GM12878 (cell line): ENCODE measurements at regions not wholly inside any gene's neighbourhood (a gene's known extent, or its start where the extent isn't known, plus 50 kb on each side); places are given as distances from the start of the nearest gene placed in this dataset.

Source experiments
- ATAC-seq: fragments of 200-7000 bp; cut with Tn5 transposase; 3 replicates; pipeline ENCODE4 v1.9.1; 2020; ENCODE audit warnings: mild to moderate bottlenecking, moderate library complexity
- BruUV-seq: library from RNA; stranded (reverse); fragments of 400-500 nt; replicated peaks from 2 replicates; lab custom pipeline; 2021; lab: Mats Ljungman, UMichigan
- CTCF ChIA-PET: fragments of 300-600 bp; sonication (Branson Sonifier 250); formaldehyde crosslinking; extraction: SDS; loops from one replicate; lab custom pipeline; 2021; ENCODE audit warnings: inconsistent platforms; lab: Yijun Ruan, JAX
- POLR2A ChIA-PET: fragments of 350-600 bp; formaldehyde crosslinking; extraction: SDS; loops from one replicate; lab custom pipeline; 2021; ENCODE audit warnings: inconsistent platforms; lab: Charles Lee
- RAD21 ChIA-PET: fragments of 300-600 bp; sonication (Branson Sonifier 250); formaldehyde crosslinking; loops from one replicate; lab custom pipeline; 2023; ENCODE audit warnings: antibody characterized with exemption; ENCODE audit not compliant: unreplicated experiment; lab: Charles Lee
- SMC1A ChIA-PET: fragments of 300-600 bp; sonication (Branson Sonifier 250); formaldehyde crosslinking; loops from one replicate; lab custom pipeline; 2023; ENCODE audit not compliant: unreplicated experiment, uncharacterized antibody; lab: Charles Lee
- DNase-seq: peaks from one replicate; pipeline ENCODE4 v3.0.0-alpha.2; 2011; ENCODE audit warnings: low read depth, low spot score
- FAIRE-seq: peaks from 3 replicates; lab custom pipeline; 2011; peaks lifted over from hg19 to GRCh38; lab: Jason Lieb, UNC
- H2AFZ ChIP-seq: 2 replicates; pipeline ENCODE4 v1.6.0; 2011; ENCODE audit warnings: low read depth, low read length, control low read depth; ENCODE audit not compliant: control insufficient read depth
- H3K27ac ChIP-seq: 2 replicates; pipeline ENCODE4 v1.5.1; 2011; ENCODE audit warnings: control low read depth; ENCODE audit not compliant: control insufficient read depth, insufficient read depth
- H3K27me3 ChIP-seq, 2 experiments: replicated peaks in 1 of 2; 2 replicates each; pipeline versions ENCODE4 v1.6.0 to v1.6.1; 2011; ENCODE audit warnings: low read length in 1 of 2; ENCODE audit not compliant: control insufficient read depth in 2 of 2, insufficient read depth in 2 of 2
- H3K36me3 ChIP-seq, 2 experiments: 2 replicates each; pipeline ENCODE4 v1.5.1; 2011; ENCODE audit warnings: low read length in 1 of 2; ENCODE audit not compliant: control insufficient read depth in 2 of 2, insufficient read depth in 2 of 2
- H3K4me1 ChIP-seq: 2 replicates; pipeline ENCODE4 v1.6.1; 2011; ENCODE audit warnings: mild to moderate bottlenecking, low read length, moderate library complexity, mixed read lengths; ENCODE audit not compliant: control insufficient read depth, insufficient read depth
- H3K4me2 ChIP-seq: 2 replicates; pipeline ENCODE4 v1.6.0; 2011; ENCODE audit warnings: control low read depth; ENCODE audit not compliant: control insufficient read depth, insufficient read depth
- H3K4me3 ChIP-seq: fragments of 200-600 bp; sonication (generic); 2 replicates; pipeline ENCODE4 v1.5.1; 2016
- H3K79me2 ChIP-seq: 2 replicates; pipeline ENCODE4 v1.6.0; 2011; ENCODE audit warnings: low read length; ENCODE audit not compliant: control insufficient read depth, insufficient read depth
- H3K9ac ChIP-seq: 2 replicates; pipeline ENCODE4 v1.8.0; 2011; ENCODE audit warnings: low read length, control low read depth, mixed read lengths; ENCODE audit not compliant: control insufficient read depth, insufficient read depth
- H3K9me3 ChIP-seq: replicated peaks from 3 replicates; pipeline ENCODE4 v1.5.1; 2011; ENCODE audit warnings: mild to moderate bottlenecking, low read length; ENCODE audit not compliant: control insufficient read depth, insufficient read depth
- H4K20me1 ChIP-seq: 2 replicates; pipeline ENCODE4 v1.6.0; 2011; ENCODE audit not compliant: control insufficient read depth, insufficient read depth
- BCLAF1 ChIP-seq: fragments of 450-650 bp; IDR thresholded peaks from 2 replicates; pipeline ENCODE4 v1.6.1; 2017; ENCODE audit warnings: antibody characterized with exemption, mild to moderate bottlenecking, moderate library complexity
- CBX3 ChIP-seq: fragments of 200-600 bp; sonication (generic); IDR thresholded peaks from 2 replicates; pipeline ENCODE4 v1.6.1; 2016; ENCODE audit warnings: low read depth, borderline replicate concordance
- EP300 ChIP-seq, 2 experiments: fragments of 150-350 bp in 1 of 2; IDR thresholded peaks; 2 replicates each; pipeline ENCODE4 v1.6.1; 2011 to 2012; ENCODE audit warnings: low read depth in 2 of 2, low read length in 2 of 2, borderline replicate concordance in 1 of 2, improper control_type of control experiment in 1 of 2, inconsistent platforms in 1 of 2; ENCODE audit not compliant: control insufficient read depth in 1 of 2
- HCFC1 ChIP-seq: fragments of 150-350 bp; IDR thresholded peaks from 2 replicates; pipeline ENCODE4 v1.6.1; 2014; ENCODE audit warnings: low read length
- MYB ChIP-seq: fragments of 150-350 bp; IDR thresholded peaks from 2 replicates; pipeline ENCODE4 v1.6.1; 2014; ENCODE audit warnings: mild to moderate bottlenecking, low read depth, low read length, borderline replicate concordance
- MYC ChIP-seq: IDR thresholded peaks from 2 replicates; pipeline ENCODE4 v1.6.1; 2011; ENCODE audit warnings: mild to moderate bottlenecking, low read length, moderate library complexity, inconsistent platforms; ENCODE audit not compliant: insufficient read depth, insufficient replicate concordance, insufficient read length, severe bottlenecking
- SREBF2 ChIP-seq: IDR thresholded peaks from 2 replicates; pipeline ENCODE4 v1.6.1; 2012; ENCODE audit warnings: mild to moderate bottlenecking, low read length
- SUPT20H ChIP-seq: IDR thresholded peaks from 2 replicates; pipeline ENCODE4 v1.6.1; 2011; ENCODE audit warnings: low read depth, mild to moderate bottlenecking, low read length, moderate library complexity, borderline replicate concordance; ENCODE audit not compliant: control insufficient read depth
- YBX1 ChIP-seq: fragments of 450-650 bp; IDR thresholded peaks from 2 replicates; pipeline ENCODE4 v1.6.1; 2016; ENCODE audit warnings: antibody characterized with exemption
- ZNF384 ChIP-seq: IDR thresholded peaks from 2 replicates; pipeline ENCODE4 v1.6.1; 2012; ENCODE audit warnings: low read depth, mild to moderate bottlenecking, low read length, improper control_type of control experiment, borderline replicate concordance
- ZNF622 ChIP-seq: fragments of 450-650 bp; IDR thresholded peaks from 2 replicates; pipeline ENCODE4 v1.6.1; 2017; ENCODE audit warnings: mild to moderate bottlenecking, inconsistent platforms
- ZSCAN29 ChIP-seq: fragments of 450-650 bp; IDR thresholded peaks from 2 replicates; pipeline ENCODE4 v1.6.1; 2017; ENCODE audit warnings: mild to moderate bottlenecking, moderate library complexity
- WGBS: methylation state at CpG from one replicate; pipeline ENCODE4 v1.1.6; 2016; ENCODE audit warnings: low lambda C conversion rate; ENCODE audit not compliant: insufficient replicate concordance, insufficient coverage; ENCODE audit errors: missing lambda C conversion rate; 5-methylcytosine and 5-hydroxymethylcytosine counted together
- in situ Hi-C: fragments of 300-500 bp; cut with MboI; formaldehyde crosslinking; loops from 9 replicates; pipeline ENCODE4 v1.14.3; 2018; ENCODE audit warnings: mixed read lengths
- intact Hi-C: fragments of 100-400 bp; cut with micrococcal nuclease; formaldehyde crosslinking; loops from one replicate; pipeline ENCODE4 v1.14.2; 2022; ENCODE audit not compliant: unreplicated experiment
- TF ChIP-seq, protein P1 (sequence below): IDR thresholded peaks from 2 replicates; pipeline ENCODE4 v1.6.1; 2011; ENCODE audit warnings: low read depth, mild to moderate bottlenecking, low read length, moderate library complexity, borderline replicate concordance; ENCODE audit errors: extremely low read depth
- TF ChIP-seq, protein P2 (sequence below): fragments of 450-650 bp; conservative IDR thresholded peaks from 2 replicates; pipeline ENCODE4 v1.6.1; 2017; ENCODE audit warnings: mild to moderate bottlenecking, moderate library complexity

DNA sequence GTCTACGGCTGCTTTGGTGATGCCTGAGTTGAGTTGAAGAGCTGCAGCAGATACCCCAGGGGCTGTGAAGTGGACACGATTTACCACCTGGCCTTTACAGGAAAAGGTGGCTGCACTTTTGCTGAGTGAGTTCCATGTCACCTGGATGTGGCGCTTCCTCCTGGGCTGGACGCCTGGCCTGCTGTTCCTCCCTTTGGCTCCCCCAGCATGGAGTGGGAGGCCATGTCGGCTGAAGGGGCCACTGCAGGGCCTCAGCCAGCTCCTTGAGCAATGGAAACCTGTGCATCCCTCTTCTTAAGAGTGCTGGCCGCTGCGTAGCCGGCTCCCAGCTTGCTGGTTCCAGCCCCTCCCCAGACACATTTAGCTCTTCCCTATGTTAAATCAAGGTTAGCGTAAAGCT is 221.0 kb downstream of the GLRX3 start:
- no TSS peak for BruUV-seq
- intact Hi-C loops = no loop called here
- Histone ChIP-seq H3K9ac (no peak overlapping the region), H4K20me1 (no peaks in the 10 kb centered on the region), H3K36me3 (no peaks in the 10 kb centered on the region), H3K4me3 (no peak overlapping the region), H3K27ac (no peak overlapping the region), H3K9me3 (no peaks in the 10 kb centered on the region), H3K27me3 (no peaks in the 10 kb centered on the region), H3K79me2 (no peaks in the 10 kb centered on the region), H3K4me2 (no peak overlapping the region), H2AFZ (no peak overlapping the region), H3K4me1 (no peaks in the 10 kb centered on the region)
- RAD21 ChIA-PET = no interaction called here
- CTCF ChIA-PET = no interaction called here
- POLR2A ChIA-PET = no interaction called here
- SMC1A ChIA-PET = no interaction called here
- TF ChIP-seq ZNF384 = no peak
- TF ChIP-seq EP300 (IDR thresholded peaks at IDR 0.05; ENCODE audit: borderline replicate concordance in 1 of 2, control insufficient read depth in 1 of 2, low read depth in 2 of 2, low read length in 2 of 2) = no peak
- TF ChIP-seq SREBF2 = no peak
- TF ChIP-seq ZNF622 = no peak
- TF ChIP-seq MYB = no peak
- TF ChIP-seq, protein P1, sequence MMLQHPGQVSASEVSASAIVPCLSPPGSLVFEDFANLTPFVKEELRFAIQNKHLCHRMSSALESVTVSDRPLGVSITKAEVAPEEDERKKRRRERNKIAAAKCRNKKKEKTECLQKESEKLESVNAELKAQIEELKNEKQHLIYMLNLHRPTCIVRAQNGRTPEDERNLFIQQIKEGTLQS = no peak
- in situ Hi-C loops = no loop called here
- DNase-seq = no peak
- WGBS = 55% methylated on average over 9 of the region's 9 CpGs
- FAIRE-seq = no peak
- no peak for ATAC-seq

DNA sequence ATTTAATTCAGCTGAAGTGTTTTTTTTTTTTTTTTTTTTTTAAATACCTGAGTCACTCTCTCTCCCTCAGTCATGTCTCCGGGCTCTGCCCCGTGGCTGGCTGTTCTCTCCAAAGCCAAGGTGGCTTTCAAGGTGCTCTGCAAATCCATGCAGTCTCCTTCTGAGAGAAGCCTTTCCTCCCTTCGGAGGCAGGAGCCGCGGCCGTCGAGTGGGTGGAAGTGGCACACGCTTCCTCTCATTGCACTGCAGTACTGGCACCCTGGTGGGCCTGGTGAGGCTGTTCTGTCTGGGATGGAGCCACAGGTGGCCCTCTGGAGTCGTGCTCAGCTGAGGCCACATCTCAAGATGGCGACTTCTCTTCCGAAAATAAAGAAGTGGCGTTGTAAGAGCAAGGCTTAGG is 221.8 kb downstream of the GLRX3 start:
- POLR2A ChIA-PET = no interaction called here
- no TSS peak for BruUV-seq
- Histone ChIP-seq H3K27ac (no peak overlapping the region), H4K20me1 (no peaks in the 10 kb centered on the region), H3K4me2 (no peak overlapping the region), H3K4me1 (no peaks in the 10 kb centered on the region), H3K27me3 (no peaks in the 10 kb centered on the region)
- FAIRE-seq (no peak), DNase-seq (no peak)
- 31% methylated on average over 11 of the region's 12 CpGs for WGBS
- CTCF ChIA-PET = no interaction called here
- TF ChIP-seq BCLAF1 (no peak), YBX1 (no peak), CBX3 (no peak), ZSCAN29 (no peak), SUPT20H (no peak), MYC (no peak), HCFC1 (no peak)
- TF ChIP-seq, protein P2, sequence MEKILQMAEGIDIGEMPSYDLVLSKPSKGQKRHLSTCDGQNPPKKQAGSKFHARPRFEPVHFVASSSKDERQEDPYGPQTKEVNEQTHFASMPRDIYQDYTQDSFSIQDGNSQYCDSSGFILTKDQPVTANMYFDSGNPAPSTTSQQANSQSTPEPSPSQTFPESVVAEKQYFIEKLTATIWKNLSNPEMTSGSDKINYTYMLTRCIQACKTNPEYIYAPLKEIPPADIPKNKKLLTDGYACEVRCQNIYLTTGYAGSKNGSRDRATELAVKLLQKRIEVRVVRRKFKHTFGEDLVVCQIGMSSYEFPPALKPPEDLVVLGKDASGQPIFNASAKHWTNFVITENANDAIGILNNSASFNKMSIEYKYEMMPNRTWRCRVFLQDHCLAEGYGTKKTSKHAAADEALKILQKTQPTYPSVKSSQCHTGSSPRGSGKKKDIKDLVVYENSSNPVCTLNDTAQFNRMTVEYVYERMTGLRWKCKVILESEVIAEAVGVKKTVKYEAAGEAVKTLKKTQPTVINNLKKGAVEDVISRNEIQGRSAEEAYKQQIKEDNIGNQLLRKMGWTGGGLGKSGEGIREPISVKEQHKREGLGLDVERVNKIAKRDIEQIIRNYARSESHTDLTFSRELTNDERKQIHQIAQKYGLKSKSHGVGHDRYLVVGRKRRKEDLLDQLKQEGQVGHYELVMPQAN = no peak
- TF ChIP-seq, all 136 proteins: peak for 0
- H3K9me3 ChIP-seq = no peaks in the 10 kb centered on the region
- no peaks in the 10 kb centered on the region for H3K36me3 ChIP-seq
- no peaks in the 10 kb centered on the region for H3K79me2 ChIP-seq
- ChIA-PET RAD21 (no interaction called here), SMC1A (no interaction called here)
- H2AFZ ChIP-seq = no peak overlapping the region
- intact Hi-C loops = no loop called here
- no peak for ATAC-seq
- H3K9ac ChIP-seq = no peak overlapping the region
- H3K4me3 ChIP-seq = no peak overlapping the region
- in situ Hi-C loops = no loop called here
